ENCODE measurements at regions not wholly inside any gene's neighbourhood (a gene's known extent, or its start where the extent isn't known, plus 50 kb on each side); places are given as distances from the start of the nearest gene placed in this dataset.

DNA sequence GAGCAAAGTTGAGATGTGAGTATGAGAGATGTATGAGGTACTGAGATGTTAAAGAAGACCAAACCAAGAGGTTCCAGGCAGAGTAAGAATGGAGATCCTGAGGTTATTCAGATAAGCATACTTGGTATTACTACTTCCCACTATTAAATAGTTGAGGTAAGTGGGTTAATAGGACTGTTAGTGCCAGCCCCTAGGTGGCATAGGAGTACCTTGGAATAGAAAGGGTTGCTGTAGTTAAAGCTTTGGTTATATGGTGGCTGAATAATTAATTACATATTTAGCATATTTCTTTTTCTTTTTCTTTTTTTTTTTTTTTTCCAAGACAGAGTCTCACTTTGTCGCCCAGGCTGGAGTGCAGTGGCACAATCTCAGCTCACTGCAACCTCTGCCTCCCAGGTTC is 397.9 kb upstream of the TMPRSS15 start:
- TF ChIP-seq POLR2AphosphoS5 (IDR thresholded peaks at IDR 0.05; ENCODE audit: insufficient read depth, low read depth, low read length) (no peak), POLR2A (IDR thresholded peaks at IDR 0.05; ENCODE audit: low read depth, low read length) (no peak)
- TF ChIP-seq, protein P1, sequence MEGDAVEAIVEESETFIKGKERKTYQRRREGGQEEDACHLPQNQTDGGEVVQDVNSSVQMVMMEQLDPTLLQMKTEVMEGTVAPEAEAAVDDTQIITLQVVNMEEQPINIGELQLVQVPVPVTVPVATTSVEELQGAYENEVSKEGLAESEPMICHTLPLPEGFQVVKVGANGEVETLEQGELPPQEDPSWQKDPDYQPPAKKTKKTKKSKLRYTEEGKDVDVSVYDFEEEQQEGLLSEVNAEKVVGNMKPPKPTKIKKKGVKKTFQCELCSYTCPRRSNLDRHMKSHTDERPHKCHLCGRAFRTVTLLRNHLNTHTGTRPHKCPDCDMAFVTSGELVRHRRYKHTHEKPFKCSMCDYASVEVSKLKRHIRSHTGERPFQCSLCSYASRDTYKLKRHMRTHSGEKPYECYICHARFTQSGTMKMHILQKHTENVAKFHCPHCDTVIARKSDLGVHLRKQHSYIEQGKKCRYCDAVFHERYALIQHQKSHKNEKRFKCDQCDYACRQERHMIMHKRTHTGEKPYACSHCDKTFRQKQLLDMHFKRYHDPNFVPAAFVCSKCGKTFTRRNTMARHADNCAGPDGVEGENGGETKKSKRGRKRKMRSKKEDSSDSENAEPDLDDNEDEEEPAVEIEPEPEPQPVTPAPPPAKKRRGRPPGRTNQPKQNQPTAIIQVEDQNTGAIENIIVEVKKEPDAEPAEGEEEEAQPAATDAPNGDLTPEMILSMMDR (IDR thresholded peaks at IDR 0.05; ENCODE audit: extremely low read depth in 1 of 2, insufficient read depth in 1 of 2, low read depth in 1 of 2, low read length in 2 of 2) = peak in 1 of 2 donors; percentile 15

Measured in endothelial cell of umbilical vein (primary cell).